SIG-M5 treated with dmso at 0.1 percent for 504 hours (cell line): ENCODE measurements at regions not wholly inside any gene's neighbourhood (a gene's known extent, or its start where the extent isn't known, plus 50 kb on each side); places are given as distances from the start of the nearest gene placed in this dataset.
"Not testable (repeated sequence)": the region's sequence is repeated elsewhere in the genome, so short reads cannot be mapped to it uniquely, and the experiment has no call there.

ENCODE experiments used
- DNase-seq: peaks from one replicate; lab custom pipeline; 2025; ENCODE audit not compliant: unreplicated experiment; lab: John Stamatoyannopoulos, UW

DNA sequence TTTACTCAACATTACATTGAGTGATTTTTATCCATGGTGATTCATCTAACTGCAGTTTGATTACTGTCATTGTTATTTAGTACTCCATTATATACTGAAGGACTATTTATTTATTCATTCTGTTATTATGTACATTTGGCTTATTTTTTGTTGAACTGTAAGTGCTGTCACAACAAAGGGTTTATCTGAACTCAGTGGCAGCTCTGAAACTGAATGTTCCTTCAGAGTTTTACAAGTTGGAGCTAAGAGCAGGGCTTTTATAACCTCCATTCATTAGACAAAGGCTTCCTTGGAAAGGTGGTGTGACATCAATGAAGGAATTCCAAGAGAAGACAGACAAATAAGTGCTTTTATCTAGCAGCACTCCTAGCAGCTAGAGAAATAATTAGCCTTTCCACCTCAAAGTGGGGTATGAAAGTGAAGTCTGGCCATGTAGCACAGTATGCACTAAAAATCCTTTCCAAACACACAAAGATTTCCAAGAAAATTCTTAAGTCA is 83.3 kb upstream of the GORAB start:
- no peak for DNase-seq

- not testable (repeated sequence) for DNase-seq
Measured at GRCh38 chr1:170457325-170458050, 74.5 kb upstream of the GORAB start.

DNA sequence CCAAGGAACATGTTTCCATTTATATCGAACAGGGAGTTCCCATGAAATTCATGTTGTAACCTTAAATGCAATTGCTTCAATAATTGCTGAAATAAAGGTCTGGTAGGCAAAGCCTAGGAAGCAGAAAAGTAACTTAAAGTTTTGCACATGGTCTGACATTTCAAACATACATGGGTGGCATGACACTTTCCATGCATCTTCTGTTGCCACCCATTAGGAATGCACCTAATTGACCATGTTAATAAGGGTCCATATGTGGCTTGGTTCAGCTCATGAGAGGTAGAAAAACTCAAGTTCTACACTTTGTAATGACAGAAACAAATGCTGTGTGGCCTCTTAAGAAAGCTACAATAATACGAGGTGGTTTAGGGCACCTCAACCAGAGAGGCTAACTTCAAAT is 72.0 kb upstream of the GORAB start:
- no peak for DNase-seq

DNA sequence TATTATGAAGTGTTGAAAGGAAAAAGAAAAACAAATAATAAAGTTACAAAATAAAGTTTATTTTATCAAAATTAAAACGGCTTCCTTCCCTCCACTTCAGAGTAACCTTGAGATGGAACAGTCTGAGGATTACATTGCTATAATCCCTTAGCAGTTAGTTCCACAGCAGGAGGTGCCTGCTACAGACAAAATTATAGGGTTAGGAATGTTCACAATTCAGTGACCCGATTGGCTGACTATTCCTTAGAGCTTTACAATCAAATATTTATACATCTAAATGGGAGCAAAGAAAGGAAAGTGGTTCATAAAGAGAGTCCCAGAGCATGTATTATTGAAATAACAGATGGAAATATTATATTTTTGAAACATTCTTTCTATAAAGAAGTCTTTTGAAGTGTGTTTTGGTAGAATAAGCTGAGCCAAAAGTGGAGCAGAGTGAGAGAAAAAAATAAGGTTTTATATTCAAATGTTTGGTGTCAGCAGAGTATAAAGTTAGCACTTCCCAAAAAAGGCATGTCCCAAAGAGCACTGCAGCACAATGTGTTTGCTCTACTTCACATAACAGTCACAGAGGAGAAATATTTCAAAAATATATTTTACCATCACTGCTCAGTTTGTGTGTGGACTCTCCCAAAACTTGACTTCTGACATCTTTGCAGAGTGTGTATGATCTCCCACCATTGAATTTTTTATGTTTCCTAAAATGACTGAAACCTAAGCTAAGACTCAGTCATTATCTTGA is 71.4 kb upstream of the GORAB start:
- DNase-seq = no peak

- DNase-seq = no peak
Measured at GRCh38 chr1:170461291-170461747, 70.6 kb upstream of the GORAB start.

GRCh38 chr1:170461762-170462384 is 70.1 kb upstream of the GORAB start:
- no peak for DNase-seq

DNA sequence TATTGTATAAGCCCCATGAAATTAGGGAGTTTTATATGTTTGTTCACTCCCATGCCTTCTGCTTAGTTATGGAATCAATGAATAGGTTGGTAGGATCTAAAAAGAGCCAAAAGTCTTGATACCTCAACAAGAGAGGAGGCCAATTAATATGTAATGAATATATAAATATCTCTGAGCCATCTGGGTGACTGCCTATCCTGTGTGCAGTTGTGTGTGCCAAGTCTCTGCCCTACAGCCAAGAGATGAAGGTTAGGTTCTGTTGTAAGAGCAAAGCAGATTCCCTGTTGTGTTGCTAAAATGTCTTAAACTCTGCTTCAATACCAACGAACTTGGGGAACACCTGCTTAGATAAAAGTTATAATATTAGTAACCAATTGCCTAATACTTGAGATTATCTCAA is 61.8 kb upstream of the GORAB start:
- DNase-seq = no peak

DNA sequence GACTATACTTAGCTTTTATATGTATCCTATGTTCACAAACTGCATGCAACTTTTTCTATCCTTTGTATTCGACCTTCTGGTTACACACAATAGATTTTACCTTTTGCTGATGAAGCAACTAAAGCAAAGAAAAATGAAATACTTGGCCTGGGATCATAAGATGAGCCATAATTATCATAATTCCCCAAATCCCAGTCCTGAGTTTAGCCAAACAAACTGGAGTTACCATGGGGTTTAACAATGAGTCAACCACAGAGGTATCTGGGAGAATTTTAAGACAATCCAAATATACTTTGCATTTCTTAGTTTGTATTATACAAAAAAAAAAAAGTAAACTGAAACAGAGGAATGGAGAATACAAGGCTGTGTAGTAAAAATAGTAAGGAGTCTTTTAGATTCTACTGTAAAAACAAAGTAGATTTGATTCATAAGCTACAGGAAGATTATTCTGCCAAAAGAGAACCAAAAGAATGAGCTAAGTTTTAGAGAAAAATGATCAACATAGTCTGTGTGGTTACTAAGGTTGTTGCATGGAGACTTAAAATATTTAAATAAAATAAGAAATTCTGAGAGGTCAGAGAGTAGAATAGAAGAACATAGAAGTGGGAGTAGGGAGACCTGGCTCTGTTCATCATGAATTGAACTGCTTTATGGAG is 60.4 kb upstream of the GORAB start:
- DNase-seq = no peak

- no peak for DNase-seq
Measured at GRCh38 chr1:170481000-170481399, 51.0 kb upstream of the GORAB start.
